ENCODE measurements at regions not wholly inside any gene's neighbourhood (a gene's known extent, or its start where the extent isn't known, plus 50 kb on each side); places are given as distances from the start of the nearest gene placed in this dataset.

- TF ChIP-seq USF2 (IDR thresholded peaks at IDR 0.05; ENCODE audit: borderline replicate concordance, low read depth, low read length), result no peak
- no peak for TF ChIP-seq MTA2 (IDR thresholded peaks at IDR 0.05; ENCODE audit: low read depth)
- TF ChIP-seq BMI1 (IDR thresholded peaks at IDR 0.05; ENCODE audit: borderline replicate concordance), result no peak
- TF ChIP-seq ZNF687 (IDR thresholded peaks at IDR 0.05), result no peak
- TF ChIP-seq BRCA1 (IDR thresholded peaks at IDR 0.05; ENCODE audit: low read depth, low read length), result no peak
- no peak for TF ChIP-seq NR2C1 (IDR thresholded peaks at IDR 0.05)
- TF ChIP-seq RBBP5 (conservative IDR thresholded peaks at IDR 0.05), result no peak
- TF ChIP-seq POU2F2 (IDR thresholded peaks at IDR 0.05; ENCODE audit: borderline replicate concordance, low read depth, low read length), result no peak
- TF ChIP-seq ATF2 (IDR thresholded peaks at IDR 0.05; ENCODE audit: low read length), result no peak
- no peak for TF ChIP-seq IKZF2 (IDR thresholded peaks at IDR 0.05)
- TF ChIP-seq CEBPB (IDR thresholded peaks at IDR 0.05; ENCODE audit: borderline replicate concordance in 1 of 2, low read depth in 2 of 2, low read length in 2 of 2), result no peak
- no peak for TF ChIP-seq SRF (IDR thresholded peaks at IDR 0.05; ENCODE audit: low read depth in 2 of 2, low read length in 2 of 2)
- TF ChIP-seq STAT3 (IDR thresholded peaks at IDR 0.05; ENCODE audit: low read depth, low read length), result no peak
- no peak for TF ChIP-seq HSF1 (IDR thresholded peaks at IDR 0.05; ENCODE audit: low read depth, low read length)
- TF ChIP-seq RELA (IDR thresholded peaks at IDR 0.05; ENCODE audit: borderline replicate concordance, partially characterized antibody), result no peak
- H3K36me3 ChIP-seq (ENCODE audit: control insufficient read depth in 2 of 2, insufficient read depth in 2 of 2, low read length in 1 of 2), result no peaks in the 10 kb centered on the region
- H2AFZ ChIP-seq (ENCODE audit: control insufficient read depth, low read depth, low read length), result no peak overlapping the region
- no peaks in the 10 kb centered on the region for H3K27me3 ChIP-seq (replicated peaks in 1 of 2; ENCODE audit: control insufficient read depth in 2 of 2, insufficient read depth in 2 of 2, low read length in 1 of 2)
- no peak overlapping the region for H3K9ac ChIP-seq (ENCODE audit: control insufficient read depth, insufficient read depth, low read length)
- FAIRE-seq, result no peak
- in situ Hi-C loops (cut with MboI) (no loop called here), intact Hi-C loops (cut with micrococcal nuclease; ENCODE audit: unreplicated experiment) (no loop called here)
- no peak overlapping the region for H3K27ac ChIP-seq (ENCODE audit: control insufficient read depth, insufficient read depth)
- no peak overlapping the region for H3K4me3 ChIP-seq
- no peak for ATAC-seq
- RAD21 ChIA-PET (ENCODE audit: unreplicated experiment), result no interaction called here
- DNase-seq (ENCODE audit: low read depth, low spot score), result no peak
- POLR2A ChIA-PET, result no interaction called here
- 0% methylated on average over 2 of the region's 2 CpGs for WGBS (ENCODE audit: insufficient coverage, insufficient replicate concordance, low lambda C conversion rate, missing lambda C conversion rate)
- no peaks in the 10 kb centered on the region for H4K20me1 ChIP-seq (ENCODE audit: control insufficient read depth, insufficient read depth)
- CTCF ChIA-PET, result no interaction called here
- no peaks in the 10 kb centered on the region for H3K4me1 ChIP-seq (ENCODE audit: control insufficient read depth, insufficient read depth, low read length)
- SMC1A ChIA-PET (ENCODE audit: uncharacterized antibody, unreplicated experiment), result no interaction called here
- no TSS peak for BruUV-seq (replicated peaks)
- no peak overlapping the region for H3K4me2 ChIP-seq (ENCODE audit: control insufficient read depth, insufficient read depth)
- no peaks in the 10 kb centered on the region for H3K9me3 ChIP-seq (replicated peaks; ENCODE audit: control insufficient read depth, insufficient read depth, low read length)
- no peaks in the 10 kb centered on the region for H3K79me2 ChIP-seq (ENCODE audit: control insufficient read depth, insufficient read depth, low read length)
Observed at GRCh38 chr13:68066879-68067513, 836.9 kb upstream of the PCDH9 start.
